ENCODE measurements at regions not wholly inside any gene's neighbourhood (a gene's known extent, or its start where the extent isn't known, plus 50 kb on each side); places are given as distances from the start of the nearest gene placed in this dataset.

- WGBS (ENCODE audit: insufficient coverage): 100% methylated on average over 5 of the region's 9 CpGs
- Histone ChIP-seq H4K20me1 (ENCODE audit: control insufficient read depth, insufficient read depth, low read length, poor library complexity, severe bottlenecking) (no peaks in the 10 kb centered on the region), H3K9ac (ENCODE audit: low read length) (no peak overlapping the region), H2AFZ (ENCODE audit: insufficient read depth, low read depth, low read length, poor library complexity, severe bottlenecking) (no peak overlapping the region), H3K4me1 (ENCODE audit: control insufficient read depth in 2 of 2, insufficient read depth in 2 of 2, low read length in 2 of 2) (no peaks in the 10 kb centered on the region), H3K27me3 (replicated peaks in 1 of 4; ENCODE audit: control extremely low read depth in 1 of 4, control insufficient read depth in 3 of 4, insufficient read depth in 4 of 4, low read length in 3 of 4) (no peaks in the 10 kb centered on the region), H3K36me3 (replicated peaks in 1 of 2; ENCODE audit: control extremely low read depth in 1 of 2, control insufficient read depth in 1 of 2, extremely low read depth in 1 of 2, insufficient read depth in 2 of 2, low read length in 1 of 2) (no peaks in the 10 kb centered on the region), H3K9me3 (ENCODE audit: control extremely low read depth in 1 of 3, control insufficient read depth in 2 of 3, insufficient read depth in 1 of 3, low read length in 2 of 3) (peaks cover 0 to 14% (median 9%) of the 10 kb centered on the region in 3 donors), H3K4me2 (replicated peaks; ENCODE audit: low read depth, low read length, poor library complexity, severe bottlenecking) (no peak overlapping the region), H3K79me2 (ENCODE audit: control insufficient read depth, insufficient read depth, low read length) (no peaks in the 10 kb centered on the region), H3K4me3 (ENCODE audit: control extremely low read depth in 1 of 5, extremely low read depth in 1 of 5, insufficient read depth in 1 of 5, low read depth in 2 of 5, low read length in 4 of 5) (no peak overlapping the region), H3K27ac (ENCODE audit: low read length in 2 of 2) (no peak overlapping the region)
- TF ChIP-seq EZH2 (IDR thresholded peaks at IDR 0.05; ENCODE audit: borderline replicate concordance, insufficient read depth, low read depth, low read length, poor library complexity, severe bottlenecking) (no peak), CTCF (IDR thresholded peaks at IDR 0.05) (no peak)
- ChIA-PET POLR2A (no interaction called here), CTCF (no interaction called here)
- ATAC-seq (ENCODE audit: low read depth): no peak
- no peak overlapping the region for H3K27ac Mint-ChIP-seq
- intact Hi-C loops (cut with micrococcal nuclease): no loop called here
- peaks cover 14% of the 10 kb centered on the region for H3K9me3 Mint-ChIP-seq (ENCODE audit: insufficient read depth)
- no peaks in the 10 kb centered on the region for H3K4me1 Mint-ChIP-seq
- no peak for DNase-seq
- no peak overlapping the region for H3K4me3 Mint-ChIP-seq
- H3K27me3 Mint-ChIP-seq: no peaks in the 10 kb centered on the region
These were observed 430.9 kb upstream of the KCNH7 start for GRCh38 chr2:163269374-163270021.

- Histone ChIP-seq H3K4me3 (ENCODE audit: control extremely low read depth in 1 of 5, extremely low read depth in 1 of 5, insufficient read depth in 1 of 5, low read depth in 2 of 5, low read length in 4 of 5) (no peak overlapping the region), H4K20me1 (ENCODE audit: control insufficient read depth, insufficient read depth, low read length, poor library complexity, severe bottlenecking) (no peaks in the 10 kb centered on the region), H2AFZ (ENCODE audit: insufficient read depth, low read depth, low read length, poor library complexity, severe bottlenecking) (no peak overlapping the region), H3K9ac (ENCODE audit: low read length) (no peak overlapping the region), H3K4me1 (ENCODE audit: control insufficient read depth in 2 of 2, insufficient read depth in 2 of 2, low read length in 2 of 2) (no peaks in the 10 kb centered on the region), H3K27me3 (replicated peaks in 1 of 4; ENCODE audit: control extremely low read depth in 1 of 4, control insufficient read depth in 3 of 4, insufficient read depth in 4 of 4, low read length in 3 of 4) (no peaks in the 10 kb centered on the region), H3K4me2 (replicated peaks; ENCODE audit: low read depth, low read length, poor library complexity, severe bottlenecking) (no peak overlapping the region), H3K27ac (ENCODE audit: low read length in 2 of 2) (no peak overlapping the region), H3K9me3 (ENCODE audit: control extremely low read depth in 1 of 3, control insufficient read depth in 2 of 3, insufficient read depth in 1 of 3, low read length in 2 of 3) (no peaks in the 10 kb centered on the region), H3K36me3 (replicated peaks in 1 of 2; ENCODE audit: control extremely low read depth in 1 of 2, control insufficient read depth in 1 of 2, extremely low read depth in 1 of 2, insufficient read depth in 2 of 2, low read length in 1 of 2) (no peaks in the 10 kb centered on the region), H3K79me2 (ENCODE audit: control insufficient read depth, insufficient read depth, low read length) (no peaks in the 10 kb centered on the region)
- Mint-ChIP-seq H3K9me3 (ENCODE audit: insufficient read depth) (no peaks in the 10 kb centered on the region), H3K27ac (no peak overlapping the region), H3K4me1 (no peaks in the 10 kb centered on the region), H3K27me3 (no peaks in the 10 kb centered on the region), H3K4me3 (no peak overlapping the region)
- TF ChIP-seq EZH2 (IDR thresholded peaks at IDR 0.05; ENCODE audit: borderline replicate concordance, insufficient read depth, low read depth, low read length, poor library complexity, severe bottlenecking) (no peak), CTCF (IDR thresholded peaks at IDR 0.05) (no peak)
- CTCF ChIA-PET: no interaction called here
- ATAC-seq (ENCODE audit: low read depth): no peak
- WGBS (ENCODE audit: insufficient coverage): no CpG with 5 or more reads among the region's 1 CpG
- POLR2A ChIA-PET: no interaction called here
- intact Hi-C loops (cut with micrococcal nuclease): no loop called here
- no peak for DNase-seq
These were observed 428.2 kb upstream of the KCNH7 start for GRCh38 chr2:163266772-163267171.
